Transverse colon (tissue), 3 donors: ENCODE measurements at regions not wholly inside any gene's neighbourhood (a gene's known extent, or its start where the extent isn't known, plus 50 kb on each side); places are given as distances from the start of the nearest gene placed in this dataset.

Experiments
- CTCF ChIP-seq, 5 experiments: fragments of 200-600 bp in 3 of 5; fragments of 450-650 bp in 2 of 5; sonication (generic) in 3 of 5; IDR thresholded peaks; 1 replicate in 2 of 5; 2 replicates in 3 of 5; pipeline ENCODE4 v1.5.1; 2016 to 2017; ENCODE audit warnings: antibody characterized with exemption in 5 of 5, inconsistent platforms in 3 of 5, mild to moderate bottlenecking in 2 of 5, moderate library complexity in 1 of 5
- POLR2A ChIP-seq: fragments of 450-650 bp; IDR thresholded peaks from one replicate; pipeline ENCODE4 v1.6.1; 2016; ENCODE audit warnings: antibody characterized with exemption, mild to moderate bottlenecking, moderate library complexity

- TF ChIP-seq POLR2A (no peak), CTCF (IDR thresholded peaks at IDR 0.05) (no peak)
Observed at GRCh38 chr9:88302579-88303324, 85.5 kb upstream of the SPIN1 start.
